Stimulated activated CD4-positive, alpha-beta T cell treated with anti-CD3 and anti-CD28 coated beads, Interleukin-2, amount 100 ng/mL, for 4 hours (primary cell): ENCODE measurements at regions not wholly inside any gene's neighbourhood (a gene's known extent, or its start where the extent isn't known, plus 50 kb on each side); places are given as distances from the start of the nearest gene placed in this dataset.

Source experiments
- DNase-seq: peaks from one replicate; pipeline ENCODE4 v3.0.0-alpha.2; 2020; ENCODE audit warnings: low read depth

GRCh38 chr4:14701896-14702295, 300.4 kb upstream of the CPEB2 start:
- DNase-seq: no peak

GRCh38 chr4:14708574-14708973, 293.7 kb upstream of the CPEB2 start:
- DNase-seq: no peak

DNA sequence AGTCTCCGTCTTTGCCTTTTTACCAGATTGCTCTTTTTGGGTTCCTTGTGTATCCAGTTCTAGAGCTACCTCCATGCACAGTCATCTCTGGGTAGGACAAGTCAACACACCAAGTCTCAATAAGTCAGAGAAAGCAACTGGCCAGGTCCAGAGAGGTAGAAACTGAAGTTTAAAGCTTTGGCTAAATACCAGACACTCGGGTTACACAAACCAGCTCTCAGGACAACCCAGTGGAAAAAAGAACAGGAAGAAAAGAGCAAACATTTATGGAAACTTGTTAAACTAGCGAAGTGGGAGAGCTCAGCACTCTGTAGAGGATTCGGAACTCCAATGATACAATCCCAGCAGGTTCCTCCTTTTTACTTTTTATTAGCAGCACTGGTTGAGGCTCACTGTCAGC, 291.0 kb upstream of the CPEB2 start:
- DNase-seq: no peak

DNA sequence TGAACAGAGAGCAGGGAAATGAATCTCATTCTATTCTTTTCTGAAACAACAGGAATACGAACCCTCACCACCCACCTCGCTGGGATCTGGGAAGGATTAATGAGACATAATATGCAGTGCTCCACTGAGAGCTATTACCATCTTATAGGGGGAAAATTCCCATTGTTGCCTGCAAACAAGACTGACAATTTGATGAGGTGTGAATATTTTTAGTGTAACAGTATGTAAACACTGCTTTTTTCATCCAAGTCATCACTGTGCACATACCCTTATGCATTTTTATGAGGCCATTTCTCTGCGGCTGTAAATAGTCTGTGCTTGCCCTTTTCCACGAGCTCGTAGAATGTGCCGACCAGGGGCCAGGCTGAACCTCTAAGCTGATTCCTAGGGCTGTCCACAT, 285.6 kb upstream of the CPEB2 start:
- no peak for DNase-seq

GRCh38 chr4:14719053-14719452, 283.2 kb upstream of the CPEB2 start:
- DNase-seq: no peak

GRCh38 chr4:14726441-14726840, 275.8 kb upstream of the CPEB2 start:
- no peak for DNase-seq

DNA sequence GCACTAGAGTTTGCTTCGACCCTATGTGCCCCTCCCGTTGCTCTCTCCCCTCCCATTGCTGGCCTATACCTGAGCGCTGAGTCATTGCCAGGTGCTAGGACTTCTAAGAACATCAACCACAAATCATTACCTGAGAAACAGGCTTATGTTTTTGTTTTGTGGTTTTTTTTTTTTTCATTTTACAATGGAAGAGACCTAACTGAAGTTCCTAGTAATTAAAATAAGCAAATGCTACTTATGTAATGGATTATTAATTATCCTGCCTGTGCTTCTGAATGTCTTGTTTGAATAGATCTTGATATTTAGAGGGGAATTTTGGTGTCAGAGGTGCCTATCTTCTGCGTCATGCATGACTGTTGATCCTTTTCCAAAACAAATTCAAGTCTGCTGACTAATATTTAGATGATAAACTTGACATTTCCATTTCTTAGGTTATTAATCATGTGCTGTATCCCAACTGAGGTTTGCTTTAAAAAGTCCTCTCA, 275.4 kb upstream of the CPEB2 start:
- DNase-seq: no peak

GRCh38 chr4:14729282-14730000, 272.8 kb upstream of the CPEB2 start:
- DNase-seq: no peak

- DNase-seq: no peak
These were observed 260.2 kb upstream of the CPEB2 start for GRCh38 chr4:14742054-14742453.

DNA sequence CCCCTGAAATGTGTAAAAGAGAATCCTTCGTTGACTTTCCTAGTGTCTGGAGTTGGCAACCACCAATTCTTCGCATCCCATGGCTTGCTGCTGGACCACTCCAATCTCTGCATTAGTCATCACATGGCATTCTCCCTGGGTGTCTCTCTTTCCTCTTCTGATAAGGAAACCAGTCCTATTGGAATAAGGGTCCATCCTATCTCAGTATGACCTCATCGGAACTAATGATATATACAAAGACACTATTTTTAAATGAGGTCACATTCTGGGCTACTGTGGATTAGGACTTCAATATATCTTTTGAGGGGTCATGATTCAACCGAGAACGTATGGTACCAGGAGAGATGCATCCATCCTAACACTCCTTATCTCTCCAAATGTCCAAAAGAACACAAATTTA, 259.1 kb upstream of the CPEB2 start:
- DNase-seq: no peak

DNA sequence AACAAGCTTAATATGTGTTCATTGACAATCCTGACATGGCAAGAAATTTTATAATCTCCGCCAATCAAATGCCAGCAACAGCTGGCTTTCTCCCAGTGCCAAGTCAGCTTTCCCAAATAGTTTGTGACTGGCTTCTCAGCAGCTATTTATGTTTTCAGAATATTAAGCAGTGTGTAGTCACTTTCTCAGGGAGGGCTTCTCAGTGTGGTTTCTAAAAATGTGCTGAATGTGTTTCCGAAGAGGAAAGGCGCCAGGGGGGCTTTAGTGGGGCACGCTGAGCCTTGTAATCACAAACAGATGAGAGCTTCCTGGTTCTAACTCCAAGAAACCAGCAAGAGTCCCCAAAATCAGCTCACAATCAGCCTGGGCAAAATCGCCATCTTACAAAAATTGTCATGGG, 258.7 kb upstream of the CPEB2 start:
- no peak for DNase-seq

DNA sequence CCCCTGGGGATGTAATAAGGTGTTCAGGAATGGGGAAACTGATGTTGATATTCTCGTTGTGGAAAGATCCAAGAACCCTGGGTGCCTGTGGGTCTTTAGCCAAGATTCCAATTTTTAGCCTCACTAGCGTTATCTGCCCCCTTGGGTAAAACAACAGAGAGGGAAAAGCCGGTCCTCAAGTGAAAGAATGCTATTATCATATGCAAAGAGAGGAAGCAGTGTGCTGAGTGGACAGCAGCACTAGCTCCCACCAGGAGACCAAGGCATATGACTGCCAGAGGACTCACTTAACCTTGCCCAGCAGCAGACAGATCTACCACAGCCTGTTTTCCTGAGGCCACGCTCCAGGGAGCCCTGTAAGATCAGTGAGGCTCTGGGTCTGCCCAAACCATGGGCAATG, 257.9 kb upstream of the CPEB2 start:
- no peak for DNase-seq

- DNase-seq: no peak
These were observed 252.4 kb upstream of the CPEB2 start for GRCh38 chr4:14749910-14750309.

DNA sequence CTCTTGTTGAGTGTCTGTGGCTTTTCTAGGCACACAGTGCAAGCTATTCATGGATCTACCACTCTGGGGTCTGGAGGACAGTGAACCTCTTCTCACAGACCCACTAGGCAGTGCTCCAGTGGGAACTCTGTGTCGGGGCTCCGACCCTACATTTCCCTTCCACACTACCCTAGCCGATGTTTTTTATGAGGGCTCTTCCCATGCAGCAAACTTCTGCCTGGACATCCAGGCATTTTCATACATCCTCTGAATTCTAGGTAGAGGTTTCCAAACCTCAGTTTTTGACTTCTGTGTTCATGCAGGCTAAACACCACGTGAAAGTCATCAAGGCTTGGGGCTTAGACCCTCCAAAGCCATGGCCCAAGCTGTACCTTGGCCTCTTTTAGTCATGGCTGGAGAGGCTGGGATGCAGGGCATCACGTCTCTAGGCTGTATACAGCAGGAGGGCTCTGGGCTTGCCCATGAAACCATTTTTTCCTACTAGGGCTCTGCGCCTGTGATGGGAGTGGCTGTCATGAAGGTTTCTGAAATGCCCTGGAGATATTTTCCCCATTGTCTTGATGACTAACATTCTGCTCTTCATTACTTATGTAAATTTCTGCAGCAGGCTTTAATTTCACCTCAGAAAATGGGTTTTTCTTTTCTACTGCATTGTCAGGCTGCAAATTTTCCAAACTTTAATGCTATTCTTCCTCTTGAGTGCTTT, 249.8 kb upstream of the CPEB2 start:
- no peak for DNase-seq

DNA sequence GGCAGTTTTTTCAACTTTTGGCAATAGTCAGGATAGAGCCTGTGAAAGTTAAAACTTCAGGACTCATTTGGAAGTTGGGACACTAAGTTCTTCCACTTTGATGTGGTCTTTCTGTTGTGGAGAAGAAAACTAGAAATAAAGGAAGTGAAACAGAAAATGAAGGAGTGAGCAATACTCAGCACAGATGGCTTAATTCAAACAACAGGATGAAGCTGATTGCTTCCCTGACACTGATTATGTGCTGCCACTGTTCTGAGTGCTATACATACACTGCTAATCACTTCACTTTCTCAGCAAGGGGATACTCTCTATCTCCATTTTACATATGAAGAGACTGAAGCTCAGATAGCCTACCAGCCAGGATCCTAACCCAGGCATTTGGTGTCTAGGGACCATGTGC, 235.1 kb upstream of the CPEB2 start:
- DNase-seq: no peak

GRCh38 chr4:14768449-14768848, 233.8 kb upstream of the CPEB2 start:
- no peak for DNase-seq

- DNase-seq: no peak
These were observed 232.3 kb upstream of the CPEB2 start for GRCh38 chr4:14769993-14770392.

- DNase-seq: no peak
These were observed 231.2 kb upstream of the CPEB2 start for GRCh38 chr4:14771094-14771493.

DNA sequence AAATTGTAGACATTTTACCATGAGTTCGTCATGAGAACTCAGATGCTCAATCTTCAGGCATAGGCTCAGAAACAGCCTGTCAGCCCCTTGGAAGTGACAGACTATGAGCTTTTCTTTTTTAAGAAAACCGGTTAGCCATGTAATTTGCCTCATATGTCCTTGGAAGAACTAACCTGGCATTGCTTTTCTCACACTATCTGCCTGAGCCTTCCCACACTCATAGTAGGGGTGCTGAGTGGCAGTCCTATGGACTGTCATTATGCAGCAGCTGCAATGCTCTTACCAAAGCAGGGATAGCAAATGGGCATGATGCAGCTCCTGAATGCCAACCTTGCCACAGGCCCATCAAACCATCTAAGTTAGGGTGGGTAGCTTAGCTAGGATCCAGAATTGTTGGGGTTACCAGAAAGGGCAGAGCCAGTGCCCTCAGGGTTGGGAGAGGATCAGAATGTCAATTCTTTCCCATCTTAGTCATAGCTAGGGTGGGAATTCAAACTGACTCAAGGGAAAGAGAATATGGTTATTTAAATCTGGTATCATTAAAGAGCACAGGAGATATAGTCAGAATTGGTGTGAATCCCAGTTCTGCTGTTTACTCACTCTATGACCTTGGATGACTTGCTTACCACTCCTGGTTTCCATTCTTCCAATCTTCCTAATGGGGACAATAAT, 230.6 kb upstream of the CPEB2 start:
- no peak for DNase-seq

DNA sequence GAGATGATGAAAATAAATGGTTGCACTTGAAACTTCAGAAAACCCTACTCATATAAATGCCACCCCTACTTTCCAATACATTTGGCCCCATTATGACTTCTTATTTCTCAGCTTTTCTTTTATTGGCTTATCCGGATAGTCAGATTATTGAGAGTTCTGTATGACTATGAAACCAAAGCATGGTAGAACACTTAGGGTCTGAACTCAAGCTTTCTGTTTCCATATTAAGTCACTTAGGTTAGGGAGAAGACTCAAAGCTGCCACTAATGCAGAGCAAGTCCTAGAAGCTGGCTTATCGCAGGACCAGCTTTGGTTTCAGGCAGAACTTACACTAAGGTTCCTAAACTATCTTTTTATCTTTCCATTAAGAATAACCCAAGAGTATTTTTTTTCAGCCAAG, 229.9 kb upstream of the CPEB2 start:
- no peak for DNase-seq

DNA sequence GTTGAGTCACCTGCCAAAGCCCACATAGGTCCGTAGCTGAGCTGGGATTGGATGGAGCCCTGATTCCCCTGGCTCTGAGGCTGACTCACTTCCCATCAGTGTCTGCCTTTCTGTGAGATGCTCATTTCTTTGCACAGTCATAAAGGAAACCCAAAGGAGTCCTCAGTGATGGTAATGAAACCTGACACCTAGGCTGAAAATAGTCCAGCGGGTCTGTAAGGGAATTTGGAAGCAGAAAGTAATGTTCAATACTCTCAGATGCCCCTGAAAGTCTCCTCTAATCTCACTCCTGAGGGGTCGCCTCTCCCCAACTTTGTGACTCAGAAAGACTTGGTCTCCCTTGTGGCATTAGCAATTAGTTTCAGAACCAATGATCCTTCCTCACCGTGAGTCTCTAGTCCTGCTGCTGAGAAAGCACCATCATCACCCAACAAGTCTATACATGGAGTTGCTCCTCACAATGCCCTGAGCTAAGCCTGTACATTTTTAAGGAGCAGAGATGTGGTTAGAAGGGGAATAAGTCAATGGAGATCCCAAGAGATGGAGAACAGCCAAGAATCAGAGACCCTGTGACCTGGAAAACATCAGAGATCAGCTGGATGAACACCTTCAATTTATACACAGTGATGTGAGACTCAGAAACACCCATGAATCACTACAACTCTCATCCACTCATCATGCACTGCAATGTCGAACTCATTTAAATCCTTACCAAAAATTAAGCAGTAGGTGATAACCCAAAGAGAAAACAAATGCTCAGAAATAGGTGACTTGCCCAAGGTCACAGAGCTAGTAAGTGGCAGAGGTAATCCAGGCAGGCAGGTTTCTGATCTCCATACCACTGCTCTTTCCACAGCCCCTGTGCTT, 219.0 kb upstream of the CPEB2 start:
- DNase-seq: no peak

- no peak for DNase-seq
These were observed 215.1 kb upstream of the CPEB2 start for GRCh38 chr4:14787221-14787620.
